ENCODE measurements at regions not wholly inside any gene's neighbourhood (a gene's known extent, or its start where the extent isn't known, plus 50 kb on each side); places are given as distances from the start of the nearest gene placed in this dataset.

GRCh38 chr10:3981300-3981699 lies 196.3 kb upstream of the KLF6 start:
- DNase-seq, result no peak
- Histone ChIP-seq H3K36me3 (no peaks in the 10 kb centered on the region), H3K27ac (peak overlapping the region in 4 of 8 donors; percentile 7 to 56 (median 48)), H3K4me3 (no peak overlapping the region), H3K9me3 (peaks cover 0 to 11% (median 6%) of the 10 kb centered on the region in 8 donors), H3K27me3 (replicated peaks in 1 of 7) (no peaks in the 10 kb centered on the region), H3K4me1 (peaks cover 6 to 38% (median 22%) of the 10 kb centered on the region in 6 donors)
- intact Hi-C loops (cut with DNase I; ENCODE audit: low total_unique reads), result no loop called here
- TF ChIP-seq POLR2AphosphoS5 (IDR thresholded peaks at IDR 0.05), result no peak
- no peak for TF ChIP-seq CTCF (IDR thresholded peaks at IDR 0.05 in 8 of 11, conservative IDR thresholded peaks at IDR 0.05 in 3 of 11)
- TF ChIP-seq POLR2A (IDR thresholded peaks at IDR 0.05), result no peak
- WGBS, 5 donors, result 79 to 88% (median 87%) methylated on average over 10 of the region's 10 CpGs

GRCh38 chr10:3980660-3981059 lies 195.7 kb upstream of the KLF6 start:
- no peak overlapping the region for H3K4me3 ChIP-seq

GRCh38 chr10:3980144-3980543 lies 195.1 kb upstream of the KLF6 start:
- no peaks in the 10 kb centered on the region for H3K36me3 ChIP-seq
- 55 to 82% (median 68%) methylated on average over 4 of the region's 4 CpGs for WGBS, 5 donors
- H3K27me3 ChIP-seq (replicated peaks in 1 of 7), result no peaks in the 10 kb centered on the region
- intact Hi-C loops (cut with DNase I; ENCODE audit: low total_unique reads), result no loop called here
- DNase-seq, result no peak
- peak overlapping the region in 6 of 8 donors; percentile 2 to 56 (median 46) for H3K27ac ChIP-seq
- H3K4me3 ChIP-seq, result no peak overlapping the region
- peaks cover 0 to 15% (median 7%) of the 10 kb centered on the region in 8 donors for H3K9me3 ChIP-seq
- TF ChIP-seq POLR2AphosphoS5 (IDR thresholded peaks at IDR 0.05) (no peak), CTCF (IDR thresholded peaks at IDR 0.05 in 8 of 11, conservative IDR thresholded peaks at IDR 0.05 in 3 of 11) (no peak), POLR2A (IDR thresholded peaks at IDR 0.05) (no peak)
- H3K4me1 ChIP-seq, result peaks cover 6 to 39% (median 22%) of the 10 kb centered on the region in 6 donors

More at GRCh38 chr10:3980660-3981059, 195.7 kb upstream of the KLF6 start:
- 22 to 49% (median 40%) methylated on average over 1 of the region's 1 CpG for WGBS, 5 donors
- H3K9me3 ChIP-seq, result peaks cover 0 to 12% (median 6%) of the 10 kb centered on the region in 8 donors
- intact Hi-C loops (cut with DNase I; ENCODE audit: low total_unique reads), result no loop called here
- peaks cover 6 to 39% (median 22%) of the 10 kb centered on the region in 6 donors for H3K4me1 ChIP-seq
- H3K27ac ChIP-seq, result peak overlapping the region in 5 of 8 donors; percentile 2 to 56 (median 46)
- TF ChIP-seq POLR2AphosphoS5 (IDR thresholded peaks at IDR 0.05) (no peak), CTCF (IDR thresholded peaks at IDR 0.05 in 8 of 11, conservative IDR thresholded peaks at IDR 0.05 in 3 of 11) (no peak), POLR2A (IDR thresholded peaks at IDR 0.05) (no peak)
- H3K36me3 ChIP-seq, result no peaks in the 10 kb centered on the region
- no peak for DNase-seq
- H3K27me3 ChIP-seq (replicated peaks in 1 of 7), result no peaks in the 10 kb centered on the region

GRCh38 chr10:3978761-3979160 lies 193.8 kb upstream of the KLF6 start:
- Histone ChIP-seq H3K9me3 (peaks cover 0 to 15% (median 9%) of the 10 kb centered on the region in 8 donors), H3K27ac (peak overlapping the region in 1 of 8 donors; percentile 56), H3K4me1 (peaks cover 6 to 39% (median 22%) of the 10 kb centered on the region in 6 donors), H3K27me3 (replicated peaks in 1 of 7) (no peaks in the 10 kb centered on the region), H3K36me3 (no peaks in the 10 kb centered on the region), H3K4me3 (no peak overlapping the region)
- DNase-seq, result no peak
- 68 to 81% (median 71%) methylated on average over 4 of the region's 4 CpGs for WGBS, 5 donors
- TF ChIP-seq POLR2AphosphoS5 (IDR thresholded peaks at IDR 0.05) (no peak), POLR2A (IDR thresholded peaks at IDR 0.05) (no peak), CTCF (IDR thresholded peaks at IDR 0.05 in 8 of 11, conservative IDR thresholded peaks at IDR 0.05 in 3 of 11) (no peak)
- intact Hi-C loops (cut with DNase I; ENCODE audit: low total_unique reads), result no loop called here
